Peyer's patch (tissue), 4 donors: ENCODE measurements at regions not wholly inside any gene's neighbourhood (a gene's known extent, or its start where the extent isn't known, plus 50 kb on each side); places are given as distances from the start of the nearest gene placed in this dataset.
"Not testable (repeated sequence)": the region's sequence is repeated elsewhere in the genome, so short reads cannot be mapped to it uniquely, and the experiment has no call there.

ENCODE experiments used
- DNase-seq, 3 donors: peaks; one replicate each; pipeline ENCODE4 v3.0.0-alpha.2; 2017 to 2019
- H3K27ac ChIP-seq, 4 donors: fragments of 200-600 bp; sonication (generic); one replicate each; pipeline ENCODE4 v1.5.1; 2016 to 2019
- H3K27me3 ChIP-seq, 2 donors: fragments of 200-600 bp; sonication (generic); one replicate each; pipeline ENCODE4 v1.5.1; 2019
- H3K36me3 ChIP-seq, 3 donors: fragments of 200-600 bp; sonication (generic); one replicate each; pipeline ENCODE4 v1.5.1; 2016 to 2019
- H3K4me1 ChIP-seq, 4 donors: fragments of 200-600 bp; sonication (generic); one replicate each; pipeline ENCODE4 v1.5.1; 2016 to 2019
- H3K4me3 ChIP-seq, 4 donors: fragments of 200-600 bp; sonication (generic); 1 replicate in 3 of 4; 2 replicates in 1 of 4; pipeline ENCODE4 v1.5.1; 2016 to 2019; ENCODE audit warnings: mild to moderate bottlenecking in 1 of 4
- H3K9me3 ChIP-seq, 4 donors: fragments of 200-600 bp; sonication (generic); one replicate each; pipeline ENCODE4 v1.5.1; 2016 to 2019; ENCODE audit warnings: mild to moderate bottlenecking in 1 of 4
- POLR2A ChIP-seq, 2 donors: fragments of 450-650 bp; IDR thresholded peaks; one replicate each; pipeline ENCODE4 v1.5.1; 2017; ENCODE audit warnings: antibody characterized with exemption in 2 of 2, mild to moderate bottlenecking in 2 of 2, moderate library complexity in 2 of 2
- TF ChIP-seq, protein P1 (sequence below), 6 experiments: fragments of 450-650 bp in 4 of 6; fragments of 200-600 bp in 2 of 6; sonication (generic) in 1 of 6; IDR thresholded peaks; one replicate each; pipeline ENCODE4 v1.5.1; 2017 to 2019; ENCODE audit warnings: antibody characterized with exemption in 6 of 6, mild to moderate bottlenecking in 3 of 6, moderate library complexity in 1 of 6

DNA sequence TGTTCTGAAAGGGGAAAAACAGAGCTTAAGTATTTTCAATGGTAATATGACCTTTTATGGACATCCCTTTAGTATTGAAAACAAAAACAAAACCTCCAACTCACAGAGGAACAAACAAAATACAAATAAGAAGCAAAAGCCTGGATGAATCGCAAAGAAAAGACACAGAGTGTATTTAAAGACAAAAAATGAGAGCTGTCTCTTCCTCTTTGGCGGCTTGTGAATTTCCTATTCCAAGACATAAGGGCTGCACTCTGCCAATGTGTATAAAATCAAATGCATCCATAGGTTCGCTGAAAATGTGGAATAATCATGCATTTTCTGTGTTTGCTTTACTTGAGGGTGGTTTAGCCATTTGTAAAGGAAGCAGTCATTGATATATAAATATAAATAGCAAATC lies 739.3 kb upstream of the ZNF608 start:
- H3K4me3 ChIP-seq: no peak overlapping the region

DNA sequence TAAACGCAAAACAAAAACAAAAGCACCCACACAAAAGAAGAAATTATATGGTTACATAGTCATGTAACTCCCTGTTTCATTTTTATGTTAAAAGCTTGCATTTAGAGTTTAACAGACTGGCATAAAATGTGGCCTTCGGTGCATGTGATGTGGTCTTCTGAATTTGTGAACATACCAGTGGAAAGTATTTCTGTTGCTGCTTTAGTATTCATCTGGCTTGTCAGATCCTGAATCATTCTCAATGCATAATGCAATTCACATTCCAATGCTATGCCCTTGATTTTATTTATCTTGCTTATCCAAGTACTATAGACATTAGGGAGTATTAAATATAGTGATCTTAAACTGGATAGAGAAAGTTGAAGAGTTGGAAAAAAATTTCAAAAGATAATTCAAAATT lies 740.2 kb upstream of the ZNF608 start:
- Histone ChIP-seq H3K4me1 (peaks cover 0 to 5% (median 0%) of the 10 kb centered on the region in 4 donors), H3K27me3 (no peaks in the 10 kb centered on the region), H3K27ac (no peak overlapping the region), H3K4me3 (no peak overlapping the region), H3K36me3 (no peaks in the 10 kb centered on the region), H3K9me3 (no peaks in the 10 kb centered on the region)
- TF ChIP-seq POLR2A (IDR thresholded peaks at IDR 0.05): no peak
- TF ChIP-seq, protein P1, sequence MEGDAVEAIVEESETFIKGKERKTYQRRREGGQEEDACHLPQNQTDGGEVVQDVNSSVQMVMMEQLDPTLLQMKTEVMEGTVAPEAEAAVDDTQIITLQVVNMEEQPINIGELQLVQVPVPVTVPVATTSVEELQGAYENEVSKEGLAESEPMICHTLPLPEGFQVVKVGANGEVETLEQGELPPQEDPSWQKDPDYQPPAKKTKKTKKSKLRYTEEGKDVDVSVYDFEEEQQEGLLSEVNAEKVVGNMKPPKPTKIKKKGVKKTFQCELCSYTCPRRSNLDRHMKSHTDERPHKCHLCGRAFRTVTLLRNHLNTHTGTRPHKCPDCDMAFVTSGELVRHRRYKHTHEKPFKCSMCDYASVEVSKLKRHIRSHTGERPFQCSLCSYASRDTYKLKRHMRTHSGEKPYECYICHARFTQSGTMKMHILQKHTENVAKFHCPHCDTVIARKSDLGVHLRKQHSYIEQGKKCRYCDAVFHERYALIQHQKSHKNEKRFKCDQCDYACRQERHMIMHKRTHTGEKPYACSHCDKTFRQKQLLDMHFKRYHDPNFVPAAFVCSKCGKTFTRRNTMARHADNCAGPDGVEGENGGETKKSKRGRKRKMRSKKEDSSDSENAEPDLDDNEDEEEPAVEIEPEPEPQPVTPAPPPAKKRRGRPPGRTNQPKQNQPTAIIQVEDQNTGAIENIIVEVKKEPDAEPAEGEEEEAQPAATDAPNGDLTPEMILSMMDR (IDR thresholded peaks at IDR 0.05): no peak
- DNase-seq: no peak

More for the DNA sequence above, 739.3 kb upstream of the ZNF608 start:
- Histone ChIP-seq H3K27ac (peak overlapping the region in 2 of 4 donors; percentile 66 to 68), H3K36me3 (no peaks in the 10 kb centered on the region), H3K4me1 (peaks cover 0 to 5% (median 0%) of the 10 kb centered on the region in 4 donors), H3K27me3 (no peaks in the 10 kb centered on the region), H3K9me3 (no peaks in the 10 kb centered on the region)
- no peak for DNase-seq
- TF ChIP-seq POLR2A (IDR thresholded peaks at IDR 0.05): no peak
- TF ChIP-seq, protein P1 (IDR thresholded peaks at IDR 0.05): no peak

DNA sequence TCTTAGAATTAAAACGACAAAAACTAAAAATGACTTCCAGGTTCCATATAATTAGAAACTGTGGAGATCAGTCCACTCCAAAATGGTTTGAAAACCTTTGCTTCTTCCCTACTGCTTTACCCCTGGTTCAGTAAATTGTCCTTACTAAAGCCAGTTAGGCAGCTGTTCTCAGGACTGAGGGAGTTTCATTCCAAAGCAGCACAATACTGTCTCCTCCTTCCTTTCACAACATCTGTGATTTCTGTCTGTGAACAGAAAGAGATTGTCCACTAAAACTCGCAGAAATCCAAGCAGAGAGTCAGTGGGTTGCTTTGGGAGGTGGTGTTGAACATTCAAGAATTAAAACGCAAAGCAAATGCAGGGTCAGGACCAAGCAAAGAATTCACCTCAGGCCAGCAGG lies 740.8 kb upstream of the ZNF608 start:
- Histone ChIP-seq H3K27ac (no peak overlapping the region), H3K4me1 (peaks cover 0 to 5% (median 0%) of the 10 kb centered on the region in 4 donors), H3K36me3 (no peaks in the 10 kb centered on the region), H3K27me3 (no peaks in the 10 kb centered on the region), H3K4me3 (no peak overlapping the region), H3K9me3 (no peaks in the 10 kb centered on the region)
- DNase-seq: no peak
- TF ChIP-seq, protein P1 (IDR thresholded peaks at IDR 0.05): no peak
- no peak for TF ChIP-seq POLR2A (IDR thresholded peaks at IDR 0.05)

DNA sequence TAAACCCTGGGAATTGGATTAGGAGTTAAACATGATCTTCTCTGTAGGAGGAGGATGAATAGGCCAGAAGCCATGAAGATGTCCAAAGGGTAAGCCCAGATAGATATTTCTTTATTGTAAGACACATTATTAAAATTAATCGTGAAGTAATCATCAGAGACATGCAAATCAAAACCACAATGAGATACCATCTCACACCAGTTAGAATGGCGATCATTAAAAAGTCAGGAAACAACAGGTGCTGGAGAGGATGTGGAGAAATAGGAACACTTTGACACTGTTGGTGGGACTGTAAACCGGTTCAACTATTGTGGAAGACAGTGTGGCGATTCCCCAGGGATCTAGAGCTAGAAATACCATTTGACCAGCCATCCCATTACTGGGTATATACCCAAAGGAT lies 741.2 kb upstream of the ZNF608 start:
- H3K4me3 ChIP-seq, H3K27me3 ChIP-seq, DNase-seq, H3K9me3 ChIP-seq, H3K27ac ChIP-seq, H3K4me1 ChIP-seq, H3K36me3 ChIP-seq: not testable (repeated sequence)

DNA sequence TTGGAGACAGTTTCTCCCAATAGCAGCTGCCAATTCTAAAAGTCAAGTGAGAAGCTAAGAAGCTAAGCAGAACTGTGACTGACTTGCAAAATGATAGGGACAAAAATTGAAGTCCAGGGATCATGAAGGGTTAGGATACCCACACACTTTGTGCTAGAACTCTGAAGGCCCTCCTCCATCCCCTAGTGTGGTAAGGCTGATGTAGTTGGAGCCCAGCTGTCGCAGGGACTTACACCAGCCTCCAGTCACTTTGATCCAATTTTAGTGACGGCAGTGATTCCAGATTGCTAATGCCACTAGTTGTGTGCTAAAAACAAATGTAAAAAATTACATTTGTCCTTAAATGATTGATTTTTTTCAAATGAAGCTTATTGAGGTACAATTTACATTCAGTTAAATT lies 742.7 kb upstream of the ZNF608 start:
- DNase-seq: no peak
- Histone ChIP-seq H3K27me3 (no peaks in the 10 kb centered on the region), H3K27ac (no peak overlapping the region), H3K36me3 (no peaks in the 10 kb centered on the region), H3K4me1 (peaks cover 0 to under 1% (median 0%) of the 10 kb centered on the region in 4 donors), H3K9me3 (no peaks in the 10 kb centered on the region), H3K4me3 (no peak overlapping the region)
- TF ChIP-seq, protein P1 (IDR thresholded peaks at IDR 0.05): no peak
- TF ChIP-seq POLR2A (IDR thresholded peaks at IDR 0.05): no peak

DNA sequence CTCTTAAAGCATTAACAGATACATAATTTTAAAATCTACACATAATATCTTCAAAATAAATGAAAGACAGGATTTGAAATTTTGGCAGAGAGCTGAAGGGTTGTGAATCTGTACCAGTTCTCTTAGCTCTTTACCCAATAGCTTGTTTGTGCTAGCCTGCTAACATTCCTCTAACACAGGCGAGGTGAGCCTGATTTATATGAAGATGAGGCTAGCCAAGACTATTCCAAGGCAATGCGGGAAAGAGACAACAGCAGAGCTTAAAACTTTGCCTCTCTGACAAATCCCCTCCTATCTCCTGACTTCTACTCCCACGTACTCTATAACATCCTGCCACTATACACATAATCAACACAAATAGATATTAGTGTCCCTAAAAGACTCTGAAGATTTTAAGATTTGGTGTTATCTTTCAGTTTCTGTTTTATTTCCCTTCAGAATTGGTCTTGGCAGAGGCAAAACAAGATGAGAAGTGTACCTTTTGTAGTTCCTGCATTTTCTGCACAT lies 745.6 kb upstream of the ZNF608 start:
- Histone ChIP-seq H3K36me3 (no peaks in the 10 kb centered on the region), H3K4me1 (no peaks in the 10 kb centered on the region), H3K27me3 (no peaks in the 10 kb centered on the region), H3K4me3 (no peak overlapping the region), H3K27ac (no peak overlapping the region), H3K9me3 (no peaks in the 10 kb centered on the region)
- DNase-seq: no peak
- TF ChIP-seq POLR2A (IDR thresholded peaks at IDR 0.05): no peak
- TF ChIP-seq, protein P1 (IDR thresholded peaks at IDR 0.05): no peak
